Fibroblast of lung (primary cell): ENCODE measurements at regions not wholly inside any gene's neighbourhood (a gene's known extent, or its start where the extent isn't known, plus 50 kb on each side); places are given as distances from the start of the nearest gene placed in this dataset.

Experiments used
- CTCF ChIP-seq, 2 donors: IDR thresholded peaks in 1 of 2; conservative IDR thresholded peaks in 1 of 2; 1 replicate in 1 of 2; 2 replicates in 1 of 2; pipeline ENCODE4 v1.5.1; 2011 to 2012; ENCODE audit warnings: low read length in 2 of 2, control low read depth in 1 of 2, inconsistent platforms in 1 of 2, low read depth in 1 of 2, mild to moderate bottlenecking in 1 of 2
- EZH2 ChIP-seq: IDR thresholded peaks from 2 replicates; pipeline ENCODE4 v1.5.1; 2012; ENCODE audit warnings: low read length, control low read depth, mild to moderate bottlenecking; ENCODE audit errors: missing control alignments

- TF ChIP-seq CTCF (conservative IDR thresholded peaks at IDR 0.05 in 1 of 2, IDR thresholded peaks at IDR 0.05 in 1 of 2; ENCODE audit: low read depth in 1 of 2, low read length in 2 of 2): no peak
- no peak for TF ChIP-seq EZH2
Observed at GRCh38 chr15:47511261-47511660, 206.0 kb upstream of the SEMA6D start.
